ENCODE measurements at regions not wholly inside any gene's neighbourhood (a gene's known extent, or its start where the extent isn't known, plus 50 kb on each side); places are given as distances from the start of the nearest gene placed in this dataset.

DNA sequence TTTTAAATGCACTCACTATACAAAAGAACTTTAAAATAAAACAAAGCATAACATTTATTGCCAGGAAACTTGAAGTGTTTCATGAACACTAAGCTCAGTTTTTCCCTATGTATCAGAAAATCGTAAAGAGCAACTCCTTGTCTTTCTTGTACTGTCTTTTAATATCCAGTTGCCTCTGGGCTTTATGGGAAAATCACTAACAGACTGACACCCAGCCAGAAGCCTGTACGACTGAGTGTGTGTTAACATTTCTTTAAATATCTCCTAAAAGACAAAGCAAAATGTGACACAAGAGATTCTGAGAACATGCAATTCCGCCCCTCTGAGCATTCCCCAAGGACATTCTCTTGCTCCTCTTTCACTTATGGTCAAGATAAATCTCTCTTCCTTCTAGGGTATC, 347.5 kb upstream of the DPYD start:
- TF ChIP-seq, protein P1, sequence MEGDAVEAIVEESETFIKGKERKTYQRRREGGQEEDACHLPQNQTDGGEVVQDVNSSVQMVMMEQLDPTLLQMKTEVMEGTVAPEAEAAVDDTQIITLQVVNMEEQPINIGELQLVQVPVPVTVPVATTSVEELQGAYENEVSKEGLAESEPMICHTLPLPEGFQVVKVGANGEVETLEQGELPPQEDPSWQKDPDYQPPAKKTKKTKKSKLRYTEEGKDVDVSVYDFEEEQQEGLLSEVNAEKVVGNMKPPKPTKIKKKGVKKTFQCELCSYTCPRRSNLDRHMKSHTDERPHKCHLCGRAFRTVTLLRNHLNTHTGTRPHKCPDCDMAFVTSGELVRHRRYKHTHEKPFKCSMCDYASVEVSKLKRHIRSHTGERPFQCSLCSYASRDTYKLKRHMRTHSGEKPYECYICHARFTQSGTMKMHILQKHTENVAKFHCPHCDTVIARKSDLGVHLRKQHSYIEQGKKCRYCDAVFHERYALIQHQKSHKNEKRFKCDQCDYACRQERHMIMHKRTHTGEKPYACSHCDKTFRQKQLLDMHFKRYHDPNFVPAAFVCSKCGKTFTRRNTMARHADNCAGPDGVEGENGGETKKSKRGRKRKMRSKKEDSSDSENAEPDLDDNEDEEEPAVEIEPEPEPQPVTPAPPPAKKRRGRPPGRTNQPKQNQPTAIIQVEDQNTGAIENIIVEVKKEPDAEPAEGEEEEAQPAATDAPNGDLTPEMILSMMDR (IDR thresholded peaks at IDR 0.05; ENCODE audit: low read depth, low read length) = no peak

DNA sequence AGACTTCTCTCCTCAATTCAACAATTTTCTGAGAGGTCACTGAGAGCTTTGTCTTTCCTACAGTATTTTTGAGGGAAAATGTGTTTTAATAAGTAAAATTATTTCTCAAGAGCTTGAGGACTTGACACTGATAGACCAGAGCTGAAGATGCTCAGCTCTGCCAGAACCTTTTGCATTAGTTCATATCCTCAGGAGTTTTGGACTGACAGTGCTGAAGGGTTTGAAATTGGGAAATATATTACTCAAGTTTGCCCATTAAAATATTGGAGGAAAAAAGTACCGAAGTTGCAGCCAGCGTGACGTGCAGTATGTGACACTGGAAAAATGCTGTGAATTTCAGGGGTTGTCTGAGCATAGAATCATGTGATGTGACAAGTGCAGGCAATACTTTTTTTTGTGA, 346.6 kb upstream of the DPYD start:
- TF ChIP-seq, protein P1 (IDR thresholded peaks at IDR 0.05; ENCODE audit: low read depth, low read length) = no peak
- DNase-seq (ENCODE audit: extremely low read depth, low read depth) = no peak

More for the DNA sequence above, 347.5 kb upstream of the DPYD start:
- no peak for DNase-seq (ENCODE audit: extremely low read depth, low read depth)

DNA sequence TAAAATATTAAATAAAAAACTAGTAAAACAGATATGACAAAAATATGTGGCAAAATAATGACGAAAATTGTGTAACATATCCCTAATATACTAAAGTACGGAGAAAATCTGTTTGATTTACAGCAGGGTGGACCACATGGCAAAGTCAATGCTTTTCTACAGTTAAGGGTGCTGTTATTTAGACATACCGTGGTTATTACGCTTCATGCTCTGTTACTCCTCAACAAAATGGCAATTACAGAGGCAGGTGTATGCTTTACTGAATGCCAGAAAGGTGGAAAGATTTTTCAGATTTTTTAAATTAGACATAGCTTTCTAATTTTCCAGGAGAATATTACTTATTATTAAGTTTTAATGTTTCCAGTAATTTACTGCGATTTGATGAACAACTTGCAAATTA, 343.9 kb upstream of the DPYD start:
- no peak for DNase-seq (ENCODE audit: extremely low read depth, low read depth)
- TF ChIP-seq, protein P1 (IDR thresholded peaks at IDR 0.05; ENCODE audit: low read depth, low read length) = no peak

DNA sequence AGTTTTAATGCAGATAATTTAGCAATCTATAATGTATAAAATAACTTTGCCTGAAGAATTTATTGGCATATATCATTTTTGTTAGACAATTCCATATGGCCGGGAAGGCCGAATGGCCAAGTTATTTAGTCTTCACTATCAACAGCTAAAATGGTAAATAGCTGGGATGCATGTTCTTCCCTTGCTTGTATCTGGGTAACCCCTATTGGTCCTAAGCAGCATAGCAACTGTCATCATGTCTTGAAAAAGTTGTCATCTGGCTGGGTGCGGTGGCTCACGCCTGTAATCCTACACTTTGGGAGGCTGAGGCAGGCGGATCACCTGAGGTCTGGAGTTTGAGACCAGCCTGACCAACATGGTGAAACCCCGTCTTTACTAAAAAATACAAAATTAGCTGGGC, 340.0 kb upstream of the DPYD start:
- TF ChIP-seq, protein P1 (IDR thresholded peaks at IDR 0.05; ENCODE audit: low read depth, low read length) = no peak
- DNase-seq (ENCODE audit: extremely low read depth, low read depth) = no peak

DNA sequence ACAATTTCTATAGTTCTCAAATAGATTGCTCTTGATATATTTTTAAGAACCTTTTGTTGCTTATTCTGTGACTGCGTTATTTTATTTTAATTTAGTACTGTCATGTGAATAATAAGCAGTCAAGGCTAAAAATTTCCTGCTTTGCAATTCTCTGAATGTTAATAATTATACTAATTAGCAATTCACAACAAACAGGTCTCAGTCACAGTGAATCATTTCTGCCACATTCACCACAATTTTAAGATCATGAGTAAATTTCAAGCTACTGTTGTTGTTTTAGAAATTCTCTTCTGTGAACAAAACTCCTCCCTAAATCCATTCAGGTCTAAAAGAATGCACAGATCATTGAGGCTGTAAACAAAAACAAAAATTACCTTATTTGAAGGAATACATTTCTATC, 339.6 kb upstream of the DPYD start:
- TF ChIP-seq, protein P1 (IDR thresholded peaks at IDR 0.05; ENCODE audit: low read depth, low read length) = no peak
- DNase-seq (ENCODE audit: extremely low read depth, low read depth) = no peak

DNA sequence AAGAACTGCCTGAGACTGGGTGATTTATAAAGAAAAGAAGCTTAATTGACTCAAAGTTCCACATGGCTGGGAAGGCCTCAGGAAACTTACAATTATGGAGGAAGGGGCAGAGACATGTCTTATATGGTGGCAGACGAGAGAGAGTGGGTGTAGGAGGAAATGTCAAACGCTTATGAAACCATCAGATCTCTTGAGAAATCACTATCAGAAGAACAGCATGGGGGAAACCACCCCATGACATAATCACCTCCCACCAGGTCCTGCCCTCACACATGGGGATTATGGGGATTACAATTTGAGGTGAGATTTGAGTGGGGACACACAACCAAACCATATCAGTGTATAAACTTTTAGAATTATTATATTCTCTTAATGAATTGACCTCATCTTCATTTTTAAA, 335.9 kb upstream of the DPYD start:
- TF ChIP-seq, protein P1 (IDR thresholded peaks at IDR 0.05; ENCODE audit: low read depth, low read length) = no peak
- DNase-seq (ENCODE audit: extremely low read depth, low read depth) = no peak

DNA sequence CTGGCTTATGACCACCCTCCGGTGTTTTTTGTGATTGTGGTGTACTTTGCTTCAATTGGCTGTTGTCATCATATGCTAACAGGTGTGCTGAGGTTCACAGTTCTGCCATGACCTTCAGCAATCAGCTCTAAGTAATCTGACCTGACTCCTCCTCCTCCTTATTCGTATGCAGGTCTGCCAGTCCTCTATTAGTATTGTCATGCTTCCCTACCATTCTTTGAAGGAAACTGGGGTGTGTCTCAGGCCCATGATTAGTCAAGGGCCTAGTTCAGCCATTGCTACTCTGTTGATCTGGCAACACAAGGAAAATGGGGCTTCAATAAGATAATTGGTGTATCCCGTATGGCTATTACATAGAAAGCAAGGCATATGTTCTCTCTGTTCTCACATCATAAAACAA, 332.3 kb upstream of the DPYD start:
- TF ChIP-seq, protein P1 (IDR thresholded peaks at IDR 0.05; ENCODE audit: low read depth, low read length) = no peak
- DNase-seq (ENCODE audit: extremely low read depth, low read depth) = no peak
